A673 (cell line): ENCODE measurements at regions not wholly inside any gene's neighbourhood (a gene's known extent, or its start where the extent isn't known, plus 50 kb on each side); places are given as distances from the start of the nearest gene placed in this dataset.

Experiments used
- BruUV-seq: library from RNA; stranded (reverse); fragments of 400-500 nt; replicated peaks from 2 replicates; lab custom pipeline; 2021; lab: Mats Ljungman, UMichigan
- CTCF ChIA-PET: fragments of 300-600 bp; sonication (Branson Sonifier 250); formaldehyde crosslinking; loops from one replicate; lab custom pipeline; 2022; ENCODE audit warnings: antibody characterized with exemption; lab: Charles Lee
- POLR2A ChIA-PET: fragments of 300-600 bp; sonication (Branson Sonifier 250); formaldehyde crosslinking; loops from one replicate; lab custom pipeline; 2022; ENCODE audit warnings: antibody characterized with exemption; ENCODE audit not compliant: low non-redundant PET; lab: Charles Lee
- DNase-seq: peaks from one replicate; pipeline ENCODE4 v3.0.0-alpha.2; 2015; ENCODE audit warnings: low spot score
- H3K27ac ChIP-seq: fragments of 200-600 bp; sonication (generic); 2 replicates; pipeline ENCODE4 v1.5.1; 2016; ENCODE audit warnings: mixed run types, low read depth, mild to moderate bottlenecking, mixed read lengths, antibody characterized with exemption, low read length; ENCODE audit not compliant: poor library complexity, severe bottlenecking
- H3K27me3 ChIP-seq: fragments of 200-600 bp; sonication (generic); replicated peaks from 2 replicates; pipeline ENCODE4 v1.6.1; 2017; ENCODE audit warnings: mixed run types, low read depth, mild to moderate bottlenecking, mixed read lengths, antibody characterized with exemption, low read length; ENCODE audit not compliant: insufficient read depth, poor library complexity
- H3K36me3 ChIP-seq: fragments of 200-600 bp; sonication (generic); 2 replicates; pipeline ENCODE4 v1.6.1; 2016; ENCODE audit warnings: mixed run types, mild to moderate bottlenecking, mixed read lengths, antibody characterized with exemption, low read length; ENCODE audit not compliant: insufficient read depth, poor library complexity, severe bottlenecking
- H3K4me1 ChIP-seq: fragments of 200-600 bp; sonication (generic); 2 replicates; pipeline ENCODE4 v1.6.1; 2017; ENCODE audit warnings: mixed run types, mild to moderate bottlenecking, mixed read lengths, antibody characterized with exemption, low read length; ENCODE audit not compliant: insufficient read depth, poor library complexity, severe bottlenecking
- H3K4me3 ChIP-seq: fragments of 200-600 bp; sonication (generic); 2 replicates; pipeline ENCODE4 v1.5.1; 2016; ENCODE audit warnings: low read depth, mixed run types, mild to moderate bottlenecking, mixed read lengths, low read length; ENCODE audit not compliant: poor library complexity, severe bottlenecking
- H3K9me3 ChIP-seq: fragments of 200-600 bp; sonication (generic); 2 replicates; pipeline ENCODE4 v1.6.1; 2016; ENCODE audit warnings: mixed run types, low read depth, mild to moderate bottlenecking, mixed read lengths, antibody characterized with exemption, low read length; ENCODE audit not compliant: poor library complexity, severe bottlenecking
- CTCF ChIP-seq: fragments of 300-800, 200-600 bp; sonication (generic); conservative IDR thresholded peaks from 2 replicates; pipeline ENCODE4 v1.5.1; 2017; ENCODE audit warnings: low read depth, mild to moderate bottlenecking, antibody characterized with exemption, low read length, moderate library complexity, mixed read lengths
- EZH2 ChIP-seq: fragments of 200-600 bp; sonication (generic); IDR thresholded peaks from 2 replicates; pipeline ENCODE4 v1.6.1; 2017; ENCODE audit warnings: borderline replicate concordance, low read depth, mild to moderate bottlenecking, mixed read lengths, antibody characterized with exemption, low read length; ENCODE audit not compliant: poor library complexity, severe bottlenecking
- intact Hi-C: fragments of 100-400 bp; cut with micrococcal nuclease; formaldehyde crosslinking; loops from one replicate; pipeline ENCODE4 v1.10.0; 2022; ENCODE audit not compliant: unreplicated experiment

DNA sequence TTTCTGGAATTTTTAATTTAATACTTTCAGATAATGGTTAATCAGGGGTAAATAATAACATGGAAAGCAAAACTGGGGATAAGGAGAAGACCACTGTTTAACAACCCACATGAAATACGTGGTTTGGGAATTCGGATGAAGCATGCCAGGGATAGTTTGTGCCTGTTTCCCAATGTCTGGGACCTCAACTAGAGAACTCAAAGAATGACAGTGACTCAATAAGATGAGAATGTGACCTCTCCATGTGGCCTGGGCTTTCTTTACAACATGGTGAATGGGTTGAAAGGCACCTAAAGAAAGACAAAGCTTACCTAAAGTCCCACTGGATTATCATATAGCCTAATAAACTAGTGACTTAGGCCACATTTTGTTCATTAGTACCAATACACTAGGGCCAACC lies 460.3 kb upstream of the LRFN5 start:
- no peak for TF ChIP-seq CTCF
- TF ChIP-seq EZH2: no peak
- DNase-seq: no peak
- ChIA-PET CTCF (no interaction called here), POLR2A (no interaction called here)
- H3K9me3 ChIP-seq: no peaks in the 10 kb centered on the region
- H3K36me3 ChIP-seq: no peaks in the 10 kb centered on the region
- H3K4me1 ChIP-seq: no peaks in the 10 kb centered on the region
- BruUV-seq: no TSS peak
- H3K4me3 ChIP-seq: no peak overlapping the region
- H3K27me3 ChIP-seq: no peaks in the 10 kb centered on the region
- intact Hi-C loops: no loop called here
- H3K27ac ChIP-seq: no peak overlapping the region

DNA sequence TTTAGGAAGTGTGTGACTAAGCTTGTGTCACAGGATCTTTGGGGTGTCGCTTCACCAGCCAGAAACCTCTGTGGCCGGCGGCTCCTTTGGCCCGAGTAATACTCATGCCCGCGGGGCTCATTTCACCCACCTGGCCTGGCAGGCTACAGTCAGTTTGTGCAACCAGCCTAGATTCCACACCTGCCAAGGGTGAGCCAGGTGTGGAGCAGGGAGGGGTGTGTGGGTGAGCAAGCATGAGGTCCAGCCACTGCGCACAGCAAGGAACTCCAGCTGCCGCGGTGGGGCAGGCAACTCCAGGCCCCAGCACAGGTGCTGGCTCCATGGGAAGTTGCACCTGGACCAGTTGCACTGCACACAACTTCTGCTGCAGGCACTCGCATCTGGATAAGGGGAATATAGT lies 462.3 kb upstream of the LRFN5 start:
- H3K27me3 ChIP-seq: no peaks in the 10 kb centered on the region
- no peak for DNase-seq
- TF ChIP-seq EZH2 (no peak), CTCF (no peak)
- no peak overlapping the region for H3K4me3 ChIP-seq
- intact Hi-C loops: no loop called here
- ChIA-PET CTCF (interaction anchor here (0.5 kb wide), 1 partner anchor 9 kb away, joined by 3 read pairs; no protein-coding TSS in a partner anchor), POLR2A (no interaction called here)
- no peak overlapping the region for H3K27ac ChIP-seq
- no peaks in the 10 kb centered on the region for H3K9me3 ChIP-seq
- no peaks in the 10 kb centered on the region for H3K4me1 ChIP-seq
- BruUV-seq: no TSS peak
- no peaks in the 10 kb centered on the region for H3K36me3 ChIP-seq

- DNase-seq: no peak
- Histone ChIP-seq H3K9me3 (no peaks in the 10 kb centered on the region), H3K27me3 (no peaks in the 10 kb centered on the region), H3K27ac (no peak overlapping the region), H3K36me3 (no peaks in the 10 kb centered on the region), H3K4me1 (no peaks in the 10 kb centered on the region), H3K4me3 (no peak overlapping the region)
- ChIA-PET CTCF (no interaction called here), POLR2A (no interaction called here)
- no peak for TF ChIP-seq CTCF
- TF ChIP-seq EZH2: no peak
- intact Hi-C loops: loop anchor here (2.0 kb wide), 1 partner anchor 65 kb away; no protein-coding TSS in a partner anchor
- no TSS peak for BruUV-seq
Measured at GRCh38 chr14:41137741-41138140, 468.9 kb upstream of the LRFN5 start.
